HepG2 (cell line): ENCODE measurements at regions not wholly inside any gene's neighbourhood (a gene's known extent, or its start where the extent isn't known, plus 50 kb on each side); places are given as distances from the start of the nearest gene placed in this dataset.

Experiments used
- ATAC-seq: fragments of 200-7000 bp; cut with Tn5 transposase; 3 replicates; pipeline ENCODE4 v1.9.1; 2020; ENCODE audit warnings: mild to moderate bottlenecking, moderate library complexity
- BruUV-seq: library from RNA; stranded (reverse); fragments of 400-500 nt; replicated peaks from 2 replicates; lab custom pipeline; 2021; lab: Mats Ljungman, UMichigan
- CTCF ChIA-PET: fragments of 300-600 bp; formaldehyde crosslinking; extraction: SDS; loops from one replicate; lab custom pipeline; 2021; ENCODE audit warnings: low total read pairs, inconsistent platforms, low intra/inter-chr PET ratio; lab: Yijun Ruan, JAX
- POLR2A ChIA-PET: fragments of 350-600 bp; sonication (Branson Sonifier 250); formaldehyde crosslinking; loops from one replicate; lab custom pipeline; 2020; ENCODE audit warnings: antibody characterized with exemption, inconsistent platforms; lab: Yijun Ruan, JAX
- DNase-seq: peaks from one replicate; pipeline ENCODE4 v3.0.0-alpha.2; 2015; ENCODE audit warnings: low spot score
- FAIRE-seq: peaks from 3 replicates; lab custom pipeline; 2011; peaks lifted over from hg19 to GRCh38; lab: Jason Lieb, UNC
- H2AFZ ChIP-seq: one replicate; pipeline ENCODE4 v1.6.1; 2011; ENCODE audit warnings: low read length, inconsistent platforms
- H3K27ac ChIP-seq: fragments of 300-600 bp; 3 replicates; pipeline ENCODE4 v1.8.0; 2011; ENCODE audit warnings: mixed run types, mild to moderate bottlenecking, mixed read lengths, low read length, inconsistent platforms; ENCODE audit not compliant: insufficient read depth; ENCODE audit errors: extremely low read length
- H3K27me3 ChIP-seq, 2 experiments: fragments of 200-600 bp in 1 of 2; 2 replicates in 1 of 2; 3 replicates in 1 of 2; pipeline versions ENCODE4 v1.6.0 to v1.8.0; 2011; ENCODE audit warnings: low read length in 2 of 2, mild to moderate bottlenecking in 2 of 2, moderate library complexity in 2 of 2, inconsistent platforms in 1 of 2; ENCODE audit not compliant: insufficient read depth in 2 of 2, control insufficient read depth in 1 of 2
- H3K36me3 ChIP-seq, 2 experiments: fragments of 200-600 bp in 1 of 2; replicated peaks in 1 of 2; 2 replicates in 1 of 2; 3 replicates in 1 of 2; pipeline versions ENCODE4 v1.5.1 to v1.8.0; 2011; ENCODE audit warnings: low read length in 2 of 2, inconsistent platforms in 1 of 2; ENCODE audit not compliant: insufficient read depth in 2 of 2, control insufficient read depth in 1 of 2
- H3K4me1 ChIP-seq: 2 replicates; pipeline ENCODE4 v1.5.1; 2012; ENCODE audit warnings: low read length, inconsistent platforms; ENCODE audit not compliant: insufficient read depth
- H3K4me2 ChIP-seq: 2 replicates; pipeline ENCODE4 v1.6.0; 2011; ENCODE audit warnings: low read depth, low read length, inconsistent platforms
- H3K4me3 ChIP-seq, 3 experiments: fragments of 200-600 bp in 1 of 3; sonication (generic), shearing (Covaris generic) in 1 of 3; replicated peaks in 1 of 3; 2 replicates each; pipeline ENCODE4 v1.5.1; 2011 to 2016; ENCODE audit warnings: low read length in 3 of 3, inconsistent platforms in 2 of 3, low read depth in 2 of 3, mild to moderate bottlenecking in 2 of 3, control low read depth in 1 of 3, mixed read lengths in 1 of 3; ENCODE audit not compliant: insufficient read depth in 1 of 3
- H3K79me2 ChIP-seq: one replicate; pipeline ENCODE4 v1.6.1; 2011; ENCODE audit warnings: low read length, inconsistent platforms; ENCODE audit not compliant: insufficient read depth
- H3K9ac ChIP-seq: 2 replicates; pipeline ENCODE4 v1.6.0; 2011; ENCODE audit warnings: mild to moderate bottlenecking, low read depth, low read length, inconsistent platforms; ENCODE audit not compliant: insufficient read depth
- H3K9me3 ChIP-seq: 2 replicates; pipeline ENCODE4 v1.5.1; 2012; ENCODE audit warnings: mild to moderate bottlenecking, low read length
- H4K20me1 ChIP-seq: 2 replicates; pipeline ENCODE4 v1.6.0; 2011; ENCODE audit warnings: inconsistent platforms, mild to moderate bottlenecking, low read length, moderate library complexity; ENCODE audit not compliant: insufficient read depth
- DMAP1 ChIP-seq: IDR thresholded peaks from 2 replicates; pipeline ENCODE4 v1.6.1; 2016
- FOXP1 ChIP-seq, 2 experiments: fragments of 450-650 bp in 1 of 2; IDR thresholded peaks; 2 replicates each; pipeline ENCODE4 v1.6.1; 2017 to 2018; ENCODE audit warnings: antibody characterized with exemption in 1 of 2
- MYC ChIP-seq: sonication (generic); formaldehyde crosslinking; IDR thresholded peaks from 2 replicates; pipeline ENCODE4 v1.9.0; 2021; ENCODE audit warnings: missing genetic modification reagents, borderline replicate concordance
- RBM39 ChIP-seq: fragments of 200-400 bp; formaldehyde crosslinking; IDR thresholded peaks from one replicate; pipeline ENCODE4 v1.6.1; 2018; ENCODE audit warnings: antibody characterized with exemption, mild to moderate bottlenecking, low read depth, low read length; ENCODE audit not compliant: poor library complexity, severe bottlenecking
- SIX1 ChIP-seq: sonication (generic); formaldehyde crosslinking; IDR thresholded peaks from 2 replicates; pipeline ENCODE4 v1.4.0; 2020; ENCODE audit warnings: missing genetic modification reagents, borderline replicate concordance
- TAF15 ChIP-seq: fragments of 200-400 bp; formaldehyde crosslinking; IDR thresholded peaks from one replicate; pipeline ENCODE4 v1.6.1; 2018; ENCODE audit warnings: mild to moderate bottlenecking, low read depth, low read length; ENCODE audit not compliant: poor library complexity, severe bottlenecking
- ZEB1 ChIP-seq: IDR thresholded peaks from 2 replicates; pipeline ENCODE4 v1.6.1; 2012; ENCODE audit warnings: mild to moderate bottlenecking, low read depth, inconsistent platforms; ENCODE audit not compliant: insufficient replicate concordance
- ZNF460 ChIP-seq: sonication (generic); formaldehyde crosslinking; IDR thresholded peaks from 2 replicates; pipeline ENCODE4 v1.5.1; 2020; ENCODE audit warnings: missing genetic modification reagents, mild to moderate bottlenecking, borderline replicate concordance
- ZNF563 ChIP-seq: sonication (generic); formaldehyde crosslinking; IDR thresholded peaks from 2 replicates; pipeline ENCODE4 v1.8.0; 2022; ENCODE audit warnings: mild to moderate bottlenecking, moderate library complexity, missing genetic modification reagents
- ZNF572 ChIP-seq: sonication (generic); formaldehyde crosslinking; IDR thresholded peaks from 2 replicates; pipeline ENCODE4 v1.5.1; 2020; ENCODE audit warnings: mild to moderate bottlenecking, missing genetic modification reagents
- ZNF747 ChIP-seq: sonication (generic); formaldehyde crosslinking; IDR thresholded peaks from 2 replicates; pipeline ENCODE4 v1.8.1; 2023; ENCODE audit warnings: missing genetic modification reagents, mild to moderate bottlenecking, borderline replicate concordance
- ZNF790 ChIP-seq: sonication (generic); formaldehyde crosslinking; IDR thresholded peaks from 2 replicates; pipeline ENCODE4 v1.8.0; 2022; ENCODE audit warnings: missing genetic modification reagents, mild to moderate bottlenecking, borderline replicate concordance
- WGBS: methylation state at CpG from one replicate; pipeline ENCODE4 v1.1.6; 2017; ENCODE audit warnings: low lambda C conversion rate; 5-methylcytosine and 5-hydroxymethylcytosine counted together
- in situ Hi-C: cut with HindIII; loops from 2 replicates; pipeline ENCODE4 v1.10.0; 2017; ENCODE audit warnings: low pct_unique_long_range_greater_than_20kb; ENCODE audit not compliant: extremely low pct_ligation_motif_present
- intact Hi-C: fragments of 100-400 bp; cut with micrococcal nuclease; formaldehyde crosslinking; loops from one replicate; pipeline ENCODE4 v1.10.0; 2022; ENCODE audit not compliant: unreplicated experiment
- TF ChIP-seq, protein P1 (sequence below): IDR thresholded peaks from 2 replicates; pipeline ENCODE4 v1.6.1; 2016; ENCODE audit warnings: low read depth, control low read depth

DNA sequence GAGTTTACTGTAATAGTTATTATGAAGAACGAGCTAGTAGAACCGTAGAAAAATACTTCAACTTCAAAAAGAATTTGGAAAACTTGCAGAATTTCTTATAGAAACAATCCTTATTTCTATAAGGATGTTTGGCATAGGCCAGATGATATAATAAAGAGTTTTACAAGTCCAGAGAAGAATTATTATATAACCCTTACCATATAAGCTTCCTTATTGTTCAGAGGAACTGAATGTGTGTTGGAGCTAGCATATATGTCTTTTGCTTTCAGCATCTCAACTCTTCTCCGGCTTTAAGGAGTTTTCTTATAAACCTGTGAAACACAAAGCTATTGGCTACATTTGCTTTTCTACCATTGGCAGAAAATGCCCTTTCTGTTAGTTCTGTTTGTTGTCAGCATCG lies 178.0 kb upstream of the E2F7 start:
- Histone ChIP-seq H3K27me3 (no peaks in the 10 kb centered on the region), H3K4me3 (no peak overlapping the region), H3K9ac (no peak overlapping the region), H3K79me2 (no peaks in the 10 kb centered on the region), H3K36me3 (no peaks in the 10 kb centered on the region)
- 15% methylated on average over 4 of the region's 4 CpGs for WGBS
- POLR2A ChIA-PET: no interaction called here
- CTCF ChIA-PET: no interaction called here
- no TSS peak for BruUV-seq
- no peak for ATAC-seq
- TF ChIP-seq SIX1 (no peak), ZNF563 (CRISPR knock-in tag) (no peak), RBM39 (no peak), ZNF790 (CRISPR knock-in tag) (no peak), FOXP1 (IDR thresholded peaks at IDR 0.05) (no peak), FOXP1 (CRISPR knock-in tag; IDR thresholded peaks at IDR 0.05) (no peak), TAF15 (no peak), ZNF747 (CRISPR knock-in tag) (no peak), DMAP1 (no peak), ZNF572 (no peak), ZEB1 (no peak), ZNF460 (CRISPR knock-in tag) (no peak), MYC (CRISPR knock-in tag) (no peak)
- TF ChIP-seq, protein P1, sequence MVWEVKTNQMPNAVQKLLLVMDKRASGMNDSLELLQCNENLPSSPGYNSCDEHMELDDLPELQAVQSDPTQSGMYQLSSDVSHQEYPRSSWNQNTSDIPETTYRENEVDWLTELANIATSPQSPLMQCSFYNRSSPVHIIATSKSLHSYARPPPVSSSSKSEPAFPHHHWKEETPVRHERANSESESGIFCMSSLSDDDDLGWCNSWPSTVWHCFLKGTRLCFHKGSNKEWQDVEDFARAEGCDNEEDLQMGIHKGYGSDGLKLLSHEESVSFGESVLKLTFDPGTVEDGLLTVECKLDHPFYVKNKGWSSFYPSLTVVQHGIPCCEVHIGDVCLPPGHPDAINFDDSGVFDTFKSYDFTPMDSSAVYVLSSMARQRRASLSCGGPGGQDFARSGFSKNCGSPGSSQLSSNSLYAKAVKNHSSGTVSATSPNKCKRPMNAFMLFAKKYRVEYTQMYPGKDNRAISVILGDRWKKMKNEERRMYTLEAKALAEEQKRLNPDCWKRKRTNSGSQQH: no peak
- TF ChIP-seq, all 625 proteins: peak for 0
- Histone ChIP-seq H3K4me1 (no peaks in the 10 kb centered on the region), H3K4me2 (no peak overlapping the region), H3K27ac (no peak overlapping the region), H2AFZ (no peak overlapping the region), H3K9me3 (no peaks in the 10 kb centered on the region), H4K20me1 (no peaks in the 10 kb centered on the region)
- in situ Hi-C loops: no loop called here
- FAIRE-seq (no peak), DNase-seq (no peak)
- intact Hi-C loops: no loop called here
